Astrocyte of the spinal cord (primary cell): ENCODE measurements at regions not wholly inside any gene's neighbourhood (a gene's known extent, or its start where the extent isn't known, plus 50 kb on each side); places are given as distances from the start of the nearest gene placed in this dataset.
"Not testable (repeated sequence)": the region's sequence is repeated elsewhere in the genome, so short reads cannot be mapped to it uniquely, and the experiment has no call there.

Source experiments
- DNase-seq: peaks from one replicate; pipeline ENCODE4 v3.0.0; 2011; ENCODE audit warnings: low read depth, low spot score
- H3K4me3 ChIP-seq: 2 replicates; pipeline ENCODE4 v1.5.1; 2011; ENCODE audit warnings: low read depth, mild to moderate bottlenecking, low read length, moderate library complexity
- CTCF ChIP-seq: IDR thresholded peaks from 2 replicates; pipeline ENCODE4 v1.5.1; 2012; ENCODE audit warnings: low read depth, mild to moderate bottlenecking, low read length, inconsistent platforms
- in situ Hi-C: cut with HindIII; loops from 2 replicates; pipeline ENCODE4 v1.10.0; 2017; ENCODE audit warnings: low sequenced_read_pairs

GRCh38 chr1:70504176-70504820, 93.2 kb downstream of the CTH start:
- H3K4me3 ChIP-seq = no peak overlapping the region
- no peak for DNase-seq
- TF ChIP-seq CTCF = no peak
- in situ Hi-C loops = no loop called here

GRCh38 chr1:70504821-70505193, 93.7 kb downstream of the CTH start:
- no peak for TF ChIP-seq CTCF
- in situ Hi-C loops = no loop called here
- peak; percentile 78 for DNase-seq
- H3K4me3 ChIP-seq = no peak overlapping the region

GRCh38 chr1:70507991-70508390, 96.9 kb downstream of the CTH start:
- DNase-seq, in situ Hi-C loops, H3K4me3 ChIP-seq: not testable (repeated sequence)

- TF ChIP-seq CTCF = peak; percentile 60
- H3K4me3 ChIP-seq = no peak overlapping the region
- in situ Hi-C loops = no loop called here
- DNase-seq = peak; percentile 96
Measured at GRCh38 chr1:70509996-70510876, 99.2 kb downstream of the CTH start.

GRCh38 chr1:70517444-70517843, 106.4 kb downstream of the CTH start:
- no peak overlapping the region for H3K4me3 ChIP-seq
- no peak for DNase-seq
- in situ Hi-C loops = no loop called here
- TF ChIP-seq CTCF = no peak

- H3K4me3 ChIP-seq = no peak overlapping the region
- in situ Hi-C loops = no loop called here
- no peak for DNase-seq
- TF ChIP-seq CTCF = no peak
Measured at GRCh38 chr1:70518106-70518505, 107.0 kb downstream of the CTH start.

- peak; percentile 66 for TF ChIP-seq CTCF
- no peak overlapping the region for H3K4me3 ChIP-seq
- DNase-seq = peak; percentile 30
- in situ Hi-C loops = no loop called here
Measured at GRCh38 chr1:70528590-70529333, 117.7 kb downstream of the CTH start.
